ENCODE measurements at regions not wholly inside any gene's neighbourhood (a gene's known extent, or its start where the extent isn't known, plus 50 kb on each side); places are given as distances from the start of the nearest gene placed in this dataset.

DNA sequence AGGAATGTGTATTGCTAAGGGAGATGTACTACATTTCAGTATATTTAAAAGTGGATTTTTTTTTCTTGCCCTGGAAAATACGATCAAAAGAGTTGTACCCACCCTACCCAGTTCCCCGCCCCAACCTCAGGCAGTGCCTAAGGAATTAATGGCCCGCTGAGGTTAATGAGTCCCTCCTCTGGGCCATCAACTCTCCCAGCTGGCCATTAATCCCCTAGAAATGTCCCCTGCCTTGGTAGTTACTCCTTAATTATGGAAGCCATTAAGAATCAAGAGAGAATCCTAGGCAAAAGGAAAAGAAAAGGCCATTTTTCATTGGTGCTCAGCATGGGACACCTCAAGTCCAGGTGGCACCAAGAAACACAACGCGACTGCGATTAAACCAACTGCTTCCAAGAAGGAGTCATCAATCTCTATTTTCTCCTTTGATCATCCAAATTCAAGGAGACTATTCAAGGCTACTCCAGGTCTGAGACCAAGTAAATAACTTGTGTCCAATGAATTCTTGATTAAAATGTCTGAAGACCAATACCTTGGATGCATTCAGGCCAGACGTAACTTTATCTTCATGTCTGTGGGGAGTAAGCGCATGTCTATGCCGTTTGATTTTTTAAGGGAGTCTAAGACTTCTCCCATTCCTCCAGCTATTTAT lies 1962.2 kb upstream of the WWC1 start:
- Histone ChIP-seq H3K36me3 (ENCODE audit: control insufficient read depth, insufficient read depth, low read length) (no peaks in the 10 kb centered on the region), H3K4me3 (replicated peaks; ENCODE audit: low read depth, low read length) (no peak overlapping the region), H3K27me3 (replicated peaks; ENCODE audit: control insufficient read depth, insufficient read depth, low read length) (no peaks in the 10 kb centered on the region)
- no peak for DNase-seq (ENCODE audit: extremely low read depth, insufficient read length)
- TF ChIP-seq, protein P1, sequence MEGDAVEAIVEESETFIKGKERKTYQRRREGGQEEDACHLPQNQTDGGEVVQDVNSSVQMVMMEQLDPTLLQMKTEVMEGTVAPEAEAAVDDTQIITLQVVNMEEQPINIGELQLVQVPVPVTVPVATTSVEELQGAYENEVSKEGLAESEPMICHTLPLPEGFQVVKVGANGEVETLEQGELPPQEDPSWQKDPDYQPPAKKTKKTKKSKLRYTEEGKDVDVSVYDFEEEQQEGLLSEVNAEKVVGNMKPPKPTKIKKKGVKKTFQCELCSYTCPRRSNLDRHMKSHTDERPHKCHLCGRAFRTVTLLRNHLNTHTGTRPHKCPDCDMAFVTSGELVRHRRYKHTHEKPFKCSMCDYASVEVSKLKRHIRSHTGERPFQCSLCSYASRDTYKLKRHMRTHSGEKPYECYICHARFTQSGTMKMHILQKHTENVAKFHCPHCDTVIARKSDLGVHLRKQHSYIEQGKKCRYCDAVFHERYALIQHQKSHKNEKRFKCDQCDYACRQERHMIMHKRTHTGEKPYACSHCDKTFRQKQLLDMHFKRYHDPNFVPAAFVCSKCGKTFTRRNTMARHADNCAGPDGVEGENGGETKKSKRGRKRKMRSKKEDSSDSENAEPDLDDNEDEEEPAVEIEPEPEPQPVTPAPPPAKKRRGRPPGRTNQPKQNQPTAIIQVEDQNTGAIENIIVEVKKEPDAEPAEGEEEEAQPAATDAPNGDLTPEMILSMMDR (IDR thresholded peaks at IDR 0.05; ENCODE audit: insufficient read depth, low read length, poor library complexity, severe bottlenecking), result no peak

DNA sequence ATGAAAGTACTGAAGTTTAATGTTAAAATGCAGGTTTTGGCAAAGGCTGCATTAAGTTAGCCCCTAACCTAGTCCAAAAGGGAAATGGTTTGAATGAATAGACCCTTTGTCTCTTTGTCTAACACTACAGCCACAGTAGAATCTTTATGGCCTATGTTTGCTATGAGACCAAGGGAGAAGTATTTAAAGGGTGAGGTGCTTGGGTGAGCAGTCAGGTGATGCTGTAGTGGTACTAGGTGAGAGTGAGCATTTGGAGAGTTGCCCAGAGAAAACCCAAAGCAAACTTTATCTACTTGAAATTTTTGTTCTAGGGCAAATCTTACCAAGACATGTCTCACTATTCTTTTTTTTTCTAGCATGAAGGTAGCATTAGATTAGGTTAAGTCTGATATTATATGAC lies 1961.4 kb upstream of the WWC1 start:
- no peaks in the 10 kb centered on the region for H3K36me3 ChIP-seq (ENCODE audit: control insufficient read depth, insufficient read depth, low read length)
- TF ChIP-seq, protein P1 (IDR thresholded peaks at IDR 0.05; ENCODE audit: insufficient read depth, low read length, poor library complexity, severe bottlenecking), result no peak
- H3K27me3 ChIP-seq (replicated peaks; ENCODE audit: control insufficient read depth, insufficient read depth, low read length), result no peaks in the 10 kb centered on the region
- no peak overlapping the region for H3K4me3 ChIP-seq (replicated peaks; ENCODE audit: low read depth, low read length)
- DNase-seq (ENCODE audit: extremely low read depth, insufficient read length), result no peak

DNA sequence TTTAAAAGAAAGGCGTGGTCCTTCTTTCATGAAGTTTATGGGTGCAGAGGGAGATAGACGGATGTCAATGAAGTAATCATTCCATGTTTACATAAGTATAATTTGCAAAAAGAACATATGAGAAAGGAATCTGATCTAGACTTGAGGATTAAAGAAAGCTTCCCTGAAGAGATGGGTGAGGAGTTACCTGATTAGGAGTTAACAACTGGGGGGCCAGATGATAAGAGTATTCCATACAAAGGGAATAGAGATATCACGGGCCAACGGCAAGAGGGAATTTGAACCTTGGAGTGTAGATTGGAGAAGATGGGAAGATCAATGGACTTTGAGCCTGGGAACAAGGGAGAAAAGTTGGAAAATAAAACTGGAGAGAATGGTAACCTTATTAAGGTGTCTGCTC lies 1959.9 kb upstream of the WWC1 start:
- Histone ChIP-seq H3K36me3 (ENCODE audit: control insufficient read depth, insufficient read depth, low read length) (no peaks in the 10 kb centered on the region), H3K4me3 (replicated peaks; ENCODE audit: low read depth, low read length) (no peak overlapping the region), H3K27me3 (replicated peaks; ENCODE audit: control insufficient read depth, insufficient read depth, low read length) (no peaks in the 10 kb centered on the region)
- no peak for DNase-seq (ENCODE audit: extremely low read depth, insufficient read length)
- TF ChIP-seq, protein P1 (IDR thresholded peaks at IDR 0.05; ENCODE audit: insufficient read depth, low read length, poor library complexity, severe bottlenecking), result no peak

DNA sequence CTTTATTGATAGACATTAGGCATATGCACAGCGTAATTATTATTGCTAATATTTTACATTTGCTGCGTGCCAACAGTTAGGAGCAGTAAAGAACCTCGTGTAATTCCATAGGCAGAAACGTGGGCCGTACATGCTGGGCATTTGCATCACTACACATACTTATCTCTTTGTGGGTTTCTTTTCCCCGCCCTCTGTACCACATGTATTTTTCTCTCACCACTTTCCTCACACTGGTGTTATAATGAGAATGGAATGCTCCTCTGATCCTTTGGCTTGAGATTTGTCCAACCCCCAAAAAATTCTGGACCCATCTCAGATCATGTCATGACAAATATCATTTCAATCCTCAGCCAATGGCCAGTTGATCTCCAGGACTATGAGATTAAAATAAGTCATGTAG lies 1952.6 kb upstream of the WWC1 start:
- no peaks in the 10 kb centered on the region for H3K27me3 ChIP-seq (replicated peaks; ENCODE audit: control insufficient read depth, insufficient read depth, low read length)
- no peak for DNase-seq (ENCODE audit: extremely low read depth, insufficient read length)
- TF ChIP-seq, protein P1 (IDR thresholded peaks at IDR 0.05; ENCODE audit: insufficient read depth, low read length, poor library complexity, severe bottlenecking), result no peak
- H3K4me3 ChIP-seq (replicated peaks; ENCODE audit: low read depth, low read length), result no peak overlapping the region
- no peaks in the 10 kb centered on the region for H3K36me3 ChIP-seq (ENCODE audit: control insufficient read depth, insufficient read depth, low read length)

DNA sequence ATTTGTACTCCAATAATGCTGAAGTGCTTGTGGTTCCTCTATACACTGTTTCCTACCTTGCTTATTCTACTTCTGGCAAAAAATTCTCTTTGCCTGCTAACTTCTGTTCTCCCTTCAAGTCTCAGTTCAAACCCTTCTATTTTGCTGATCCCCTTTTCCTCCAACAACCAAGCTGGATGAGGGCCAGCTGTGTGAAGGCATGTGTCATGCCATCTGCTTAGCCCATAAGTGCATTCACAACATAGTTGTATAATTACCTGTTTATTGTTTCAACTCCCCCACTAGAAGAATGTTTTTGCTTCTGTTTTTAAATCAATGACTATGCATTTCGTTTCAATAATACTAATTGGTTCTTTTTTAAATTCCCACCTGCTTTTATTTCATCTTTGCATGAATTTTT lies 1951.4 kb upstream of the WWC1 start:
- Histone ChIP-seq H3K27me3 (replicated peaks; ENCODE audit: control insufficient read depth, insufficient read depth, low read length) (no peaks in the 10 kb centered on the region), H3K36me3 (ENCODE audit: control insufficient read depth, insufficient read depth, low read length) (no peaks in the 10 kb centered on the region), H3K4me3 (replicated peaks; ENCODE audit: low read depth, low read length) (no peak overlapping the region)
- no peak for DNase-seq (ENCODE audit: extremely low read depth, insufficient read length)
- TF ChIP-seq, protein P1 (IDR thresholded peaks at IDR 0.05; ENCODE audit: insufficient read depth, low read length, poor library complexity, severe bottlenecking), result no peak
